RKO (cell line): ENCODE measurements at regions not wholly inside any gene's neighbourhood (a gene's known extent, or its start where the extent isn't known, plus 50 kb on each side); places are given as distances from the start of the nearest gene placed in this dataset.

Source experiments
- DNase-seq: peaks from one replicate; pipeline ENCODE4 v3.0.0-alpha.2; 2016; ENCODE audit warnings: low spot score

DNA sequence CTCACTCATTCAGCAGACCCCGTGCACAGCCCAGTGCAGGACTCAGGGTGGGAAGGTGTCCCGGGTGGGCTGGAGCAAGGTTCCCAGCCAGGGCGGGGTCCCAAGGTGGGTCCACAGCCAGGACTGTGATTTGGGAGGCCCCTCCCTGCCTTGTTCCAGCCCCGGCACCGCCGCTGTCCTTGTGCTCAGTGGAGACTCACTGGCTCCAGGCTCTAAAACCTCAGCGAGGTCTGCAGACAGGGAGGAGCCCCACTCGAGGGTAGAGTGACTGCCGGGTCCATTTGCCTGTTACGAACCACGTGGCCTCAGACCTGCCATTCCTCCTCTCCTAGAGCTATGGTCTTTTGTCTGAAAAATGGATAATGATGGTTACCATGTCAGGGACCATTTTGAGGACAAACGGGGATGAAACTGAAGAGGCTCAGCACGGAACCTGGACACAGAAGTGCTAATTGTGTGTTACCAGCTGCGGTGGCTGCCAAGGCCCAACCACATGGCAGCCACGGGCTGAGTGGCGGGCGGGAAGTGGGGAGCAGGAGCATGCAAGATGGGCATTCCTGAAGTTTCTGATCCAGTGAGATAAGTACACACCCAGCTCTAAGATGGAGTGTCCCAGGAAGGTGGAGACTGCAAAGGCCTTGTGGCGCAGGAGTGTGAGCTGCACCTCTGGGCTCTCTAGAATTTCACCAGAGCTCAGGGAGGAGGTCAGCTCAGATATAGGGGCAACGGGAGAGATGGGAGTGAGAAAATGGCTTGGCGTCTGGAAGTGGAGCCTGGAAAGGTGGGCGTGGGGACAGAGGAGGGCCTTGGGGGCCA, 317.6 kb downstream of the SEC14L1 start:
- no peak for DNase-seq

DNA sequence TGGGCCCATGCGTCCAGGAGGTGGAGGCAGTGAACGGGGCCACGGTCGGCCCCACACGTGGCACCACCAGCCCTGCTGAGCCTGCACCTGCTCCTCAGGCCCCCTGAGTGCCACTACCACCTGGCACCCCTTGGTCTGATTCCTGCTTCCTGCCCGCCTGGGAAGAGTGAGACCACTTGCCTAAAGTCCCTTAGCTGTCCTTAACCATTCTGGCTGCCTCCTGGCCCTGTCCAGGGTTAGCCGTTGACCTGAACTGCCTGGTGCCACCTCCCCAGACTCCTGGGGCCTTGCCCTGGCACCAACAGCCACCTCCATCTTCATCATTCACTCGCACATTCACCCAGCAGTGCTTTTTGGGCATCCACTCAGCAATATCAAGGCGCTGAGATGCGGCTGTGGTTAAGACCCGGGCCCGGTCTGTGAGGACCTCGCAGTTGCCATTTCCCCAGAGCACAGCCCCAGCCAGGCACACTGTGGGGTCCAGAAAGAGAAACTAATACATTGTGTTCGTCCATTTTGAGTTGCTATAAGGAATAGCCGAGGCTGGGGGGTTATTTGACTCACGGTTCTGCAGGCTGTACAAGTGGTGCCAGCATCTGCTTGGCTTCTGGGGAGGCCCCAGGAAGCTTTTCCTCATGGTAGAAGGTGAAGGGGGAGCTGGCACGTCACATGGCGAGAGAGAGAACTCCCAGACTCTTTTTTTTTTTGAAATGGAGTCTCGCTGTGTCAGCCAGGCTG, 318.4 kb downstream of the SEC14L1 start:
- DNase-seq, result no peak

DNA sequence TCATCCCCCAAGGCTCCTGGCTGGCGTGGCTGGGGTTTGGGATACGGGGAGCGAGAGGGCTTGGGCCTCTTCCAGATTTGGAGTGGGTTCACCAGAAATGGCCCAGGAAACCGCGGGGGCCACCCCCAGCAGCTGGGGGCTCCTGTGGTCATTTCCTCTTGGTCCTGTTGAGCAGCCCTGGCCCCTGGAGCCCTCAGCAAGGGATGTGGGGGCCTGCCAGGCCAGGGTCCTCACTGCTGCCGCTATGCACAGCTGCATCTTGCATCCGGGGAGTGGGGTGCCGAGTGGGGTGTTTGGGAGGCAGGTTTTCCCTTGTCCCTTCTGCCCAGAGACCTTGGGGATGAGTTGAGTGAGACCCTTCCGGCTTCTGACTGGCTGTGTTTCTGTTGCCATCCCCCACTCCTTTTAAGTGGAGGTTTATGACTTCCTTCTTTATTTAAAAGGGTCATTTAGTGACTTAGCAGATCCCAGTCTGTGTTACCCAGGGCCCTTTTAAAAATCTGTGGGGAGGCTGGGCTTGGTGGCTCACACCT, 319.8 kb downstream of the SEC14L1 start:
- no peak for DNase-seq

DNA sequence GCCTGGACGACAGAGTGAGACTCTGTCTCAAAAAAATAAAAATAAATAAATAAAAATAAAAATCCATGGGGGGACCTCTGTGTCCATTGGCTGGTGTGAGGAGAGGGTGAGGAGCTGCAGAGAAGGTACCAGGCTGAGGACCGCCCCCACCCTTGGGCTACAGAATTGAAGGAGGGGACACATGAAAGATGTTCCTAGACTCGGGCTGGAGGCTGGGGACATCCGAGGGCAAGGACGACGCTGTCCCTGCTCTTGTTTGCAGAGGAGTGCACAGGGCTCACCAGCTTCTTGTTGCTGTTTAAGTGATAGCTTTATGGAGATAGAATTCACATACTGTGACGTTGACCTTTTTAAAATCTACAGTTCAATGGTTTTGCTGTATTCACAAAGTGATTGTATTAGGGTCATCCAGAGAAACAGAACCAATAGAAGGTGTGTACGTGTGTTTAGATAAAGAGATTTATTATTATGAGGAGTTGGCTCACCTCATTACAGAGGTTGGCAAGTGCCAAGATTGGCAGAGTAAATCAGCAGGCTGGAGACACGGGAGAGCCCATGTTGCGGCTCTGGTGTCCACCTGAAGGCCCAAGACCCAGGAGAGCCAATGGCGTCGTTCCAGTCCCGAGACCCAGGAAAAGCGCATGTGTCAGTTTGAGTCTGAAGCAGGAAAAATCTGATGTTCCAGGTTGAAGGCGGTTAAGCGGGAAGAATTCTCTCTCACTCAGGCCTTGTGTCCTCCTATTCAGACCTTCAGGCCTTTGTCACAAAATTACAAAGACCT, 320.7 kb downstream of the SEC14L1 start:
- no peak for DNase-seq

DNA sequence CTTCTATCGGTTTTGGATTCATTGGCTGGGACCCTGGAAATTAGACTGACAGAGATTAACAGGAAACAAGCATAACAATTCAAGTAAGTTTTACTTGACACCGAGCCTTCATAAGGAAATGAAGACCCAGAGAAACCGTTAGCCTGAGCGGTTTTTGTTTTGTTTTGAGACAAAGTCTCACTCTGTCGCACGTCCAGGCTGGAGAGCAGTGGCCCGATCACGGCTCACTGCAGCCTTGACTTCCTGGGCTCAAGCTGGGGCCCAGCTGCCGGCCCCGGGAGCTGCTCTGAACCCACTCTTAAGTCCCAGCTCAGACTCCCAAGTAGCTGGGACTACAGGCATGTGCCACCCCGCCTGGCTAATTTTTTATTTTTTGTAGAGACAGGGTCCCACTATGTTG, 321.3 kb downstream of the SEC14L1 start:
- DNase-seq, result no peak

DNA sequence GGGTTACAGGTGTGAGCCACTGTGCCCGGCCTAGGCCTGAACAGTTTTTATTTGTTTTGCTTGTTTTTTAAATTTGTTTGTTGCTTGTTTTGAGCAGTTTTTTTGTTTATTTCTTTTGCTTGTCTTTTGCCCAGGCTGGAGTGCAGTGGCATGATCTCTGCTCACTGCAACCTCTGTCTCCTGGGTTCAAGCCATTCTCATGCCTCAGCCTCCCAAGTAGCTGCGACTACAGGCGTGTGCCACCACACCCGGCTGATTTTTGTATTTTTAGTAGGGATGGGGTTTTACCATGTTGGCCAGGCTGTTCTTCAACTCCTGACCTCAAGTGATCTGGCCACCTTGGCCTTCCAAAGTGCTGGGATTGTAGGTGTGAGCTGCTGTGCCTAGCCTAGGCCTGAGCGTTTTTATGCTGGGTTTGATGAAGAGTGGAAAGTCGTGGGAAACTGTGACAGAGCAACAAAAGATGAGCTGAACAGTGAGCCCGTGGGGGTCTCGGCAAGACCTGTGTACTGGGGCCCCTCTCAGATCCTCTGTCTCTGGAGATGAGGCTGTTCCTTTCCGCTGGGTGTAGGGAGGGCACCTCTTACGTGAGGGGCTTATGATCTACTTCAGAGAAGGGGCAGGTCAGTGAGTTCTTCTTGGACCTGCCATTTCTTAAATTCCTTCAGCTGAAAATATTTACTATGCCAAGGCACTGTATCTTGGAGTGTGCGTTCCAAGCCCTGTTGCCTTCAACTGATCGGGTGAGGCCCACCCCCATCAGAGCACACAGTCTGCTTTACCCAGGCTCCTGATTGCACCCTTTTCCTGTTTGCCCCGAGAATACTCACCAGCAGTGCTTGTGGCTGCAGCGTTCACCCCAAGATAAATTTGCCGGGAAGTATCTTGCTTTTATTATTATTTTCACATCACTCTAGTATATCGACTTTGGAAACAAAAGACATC, 322.1 kb downstream of the SEC14L1 start:
- DNase-seq, result no peak

DNA sequence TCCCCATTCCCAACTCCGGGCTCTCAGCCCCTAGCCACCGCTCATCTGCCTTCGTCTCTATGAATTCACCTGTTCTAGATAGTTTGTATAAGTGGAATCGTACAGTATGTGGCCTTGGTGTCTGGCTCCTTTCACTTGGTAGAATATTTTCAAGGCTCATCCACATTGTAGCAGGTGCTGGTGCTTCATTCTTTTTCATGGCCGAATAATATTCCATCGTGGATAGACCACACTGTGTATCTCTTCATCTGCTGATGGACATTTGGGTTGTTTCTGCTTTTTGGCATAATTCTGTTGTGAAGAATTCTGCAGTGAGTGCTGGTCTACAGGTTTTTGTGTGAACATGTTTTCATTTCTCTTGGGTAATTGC, 324.2 kb downstream of the SEC14L1 start:
- no peak for DNase-seq

DNA sequence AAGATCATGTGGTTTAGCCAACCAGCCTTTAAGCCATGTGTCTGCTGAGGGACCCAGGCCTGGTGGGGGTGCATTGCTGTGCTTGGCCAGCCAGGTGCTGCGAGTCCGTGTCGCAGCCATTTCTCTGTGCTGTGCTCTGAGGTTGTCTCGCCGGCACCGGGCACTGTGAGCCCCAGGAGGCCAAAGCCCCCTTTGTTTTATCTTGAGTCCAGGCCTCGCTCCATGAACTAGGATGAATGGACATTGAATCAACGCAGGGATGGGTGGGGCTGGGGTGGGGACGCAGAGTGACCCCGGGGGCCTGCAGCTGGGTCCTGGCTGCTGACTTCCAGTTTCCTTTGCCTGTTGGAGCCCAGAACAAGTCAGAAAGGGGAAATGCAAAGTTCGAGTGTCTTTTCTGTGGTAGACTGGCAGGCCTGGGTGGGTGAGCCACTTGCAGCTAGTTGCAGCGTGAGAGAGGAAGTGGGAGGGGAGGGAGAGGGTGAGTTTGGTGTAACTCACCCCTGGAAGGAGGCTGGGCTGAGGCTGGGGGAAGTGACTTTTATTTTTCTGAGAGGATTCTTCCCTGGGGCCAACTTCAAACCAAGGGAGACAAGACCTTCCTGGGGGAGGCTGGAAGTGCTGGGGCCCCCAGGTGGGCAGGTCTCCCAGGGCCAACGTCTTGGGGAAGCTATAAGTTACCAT, 324.7 kb downstream of the SEC14L1 start:
- no peak for DNase-seq

DNA sequence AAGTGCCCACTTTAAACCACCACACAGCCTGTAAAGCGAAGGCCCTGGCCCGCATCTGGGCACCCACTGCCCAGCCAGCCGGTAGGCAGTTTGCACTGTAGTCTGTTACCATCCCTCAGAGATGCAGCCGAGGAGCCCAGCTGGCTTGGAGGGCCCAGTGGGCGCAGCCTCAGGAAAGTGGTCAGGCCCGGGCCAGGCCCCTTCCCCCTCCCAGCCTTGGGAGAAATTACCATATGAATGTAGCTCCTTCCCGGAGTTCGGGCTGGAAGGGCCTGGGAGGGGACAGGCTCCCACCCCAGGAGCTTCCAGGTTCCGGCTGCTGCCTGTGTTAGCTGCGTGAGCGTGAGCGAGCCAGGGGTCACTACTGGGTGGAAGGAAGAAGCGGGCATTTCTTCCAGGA, 325.4 kb downstream of the SEC14L1 start:
- no peak for DNase-seq

DNA sequence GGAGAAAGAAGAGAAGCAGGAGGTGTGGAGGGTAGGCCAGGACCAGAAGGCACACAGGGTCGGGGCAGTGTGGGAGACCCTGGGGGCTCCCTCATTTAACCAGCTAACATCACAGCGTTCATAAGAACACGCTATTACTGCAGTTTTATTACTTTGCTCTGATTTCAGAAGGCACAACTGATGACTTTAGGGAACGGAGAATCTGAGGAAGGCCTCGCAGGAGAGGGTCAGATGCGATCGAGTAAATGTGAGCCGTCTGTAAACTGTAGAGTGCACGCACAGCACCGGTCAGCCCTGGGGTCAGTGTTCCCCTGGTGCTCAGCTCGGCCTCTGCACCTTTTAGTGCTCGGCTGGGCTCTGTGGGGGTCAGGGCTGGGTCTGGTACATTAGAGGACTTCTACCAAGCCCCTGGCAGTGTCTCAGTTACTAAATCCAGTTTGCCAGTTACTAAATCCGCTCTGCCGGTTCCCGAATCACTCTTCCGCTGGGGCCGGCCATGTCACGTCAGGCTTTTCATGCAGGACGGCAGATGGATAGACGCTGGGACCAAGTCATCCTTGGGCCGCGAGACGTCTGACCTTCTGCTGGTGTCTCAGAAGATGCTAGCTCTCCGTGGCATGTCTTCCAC, 325.9 kb downstream of the SEC14L1 start:
- no peak for DNase-seq

DNA sequence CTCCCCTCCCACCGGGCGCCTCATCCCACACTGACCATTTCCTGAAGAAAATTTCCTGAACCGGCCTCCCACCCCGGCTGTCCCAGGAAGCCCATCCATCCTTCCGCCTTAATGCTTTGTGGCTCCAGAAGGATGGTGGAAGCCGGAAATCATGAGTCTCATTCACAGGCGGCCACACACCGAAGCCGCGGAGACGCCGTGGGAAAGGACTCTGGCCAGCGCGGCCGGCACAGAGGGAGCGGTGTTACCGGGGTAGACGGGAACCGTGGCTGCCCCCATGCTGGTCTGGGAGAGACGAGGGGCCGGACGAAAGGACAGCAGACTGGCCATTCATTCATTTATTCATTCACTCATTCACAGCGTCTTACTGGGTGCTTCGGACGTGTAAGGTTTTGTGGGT, 326.8 kb downstream of the SEC14L1 start:
- DNase-seq, result no peak

DNA sequence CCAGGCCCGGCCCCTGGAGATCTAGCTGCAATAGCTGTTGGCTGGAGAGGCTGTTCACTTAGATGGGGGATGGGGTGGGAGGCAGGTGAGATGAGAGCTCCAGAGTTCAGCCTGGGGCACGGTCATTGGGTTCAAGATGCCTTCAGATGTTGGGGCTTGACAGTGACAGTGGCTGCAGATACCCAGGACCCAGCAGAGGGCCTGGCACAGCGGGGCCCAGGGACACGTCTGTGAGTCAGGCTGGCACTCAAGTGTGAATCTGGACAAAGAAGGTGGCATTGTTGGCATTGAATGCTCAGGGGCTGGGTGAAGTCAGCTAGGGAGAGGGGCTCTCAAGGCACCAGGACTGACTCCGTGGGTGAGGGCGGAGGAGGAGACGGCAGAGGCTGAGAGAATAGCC, 328.1 kb downstream of the SEC14L1 start:
- DNase-seq, result no peak

DNA sequence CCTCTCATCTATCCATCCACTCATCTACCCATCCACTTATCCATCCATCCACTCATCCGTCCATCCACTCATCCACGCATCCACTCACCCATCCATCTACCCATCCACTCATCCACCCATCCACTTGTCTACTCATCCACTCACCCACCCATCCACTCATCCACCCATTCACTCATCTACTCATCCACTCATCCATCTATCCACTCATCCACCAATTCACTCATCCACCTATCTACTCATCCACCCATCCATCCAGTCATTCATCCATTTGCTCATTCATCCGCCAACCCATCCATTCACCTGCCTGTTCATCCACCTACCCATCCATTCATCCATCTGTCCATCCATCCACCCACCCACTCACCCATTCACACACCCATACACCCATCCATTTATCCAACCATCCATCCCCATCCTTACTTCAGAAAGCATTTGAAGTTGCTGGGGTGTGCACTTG, 329.6 kb downstream of the SEC14L1 start:
- DNase-seq, result no peak

DNA sequence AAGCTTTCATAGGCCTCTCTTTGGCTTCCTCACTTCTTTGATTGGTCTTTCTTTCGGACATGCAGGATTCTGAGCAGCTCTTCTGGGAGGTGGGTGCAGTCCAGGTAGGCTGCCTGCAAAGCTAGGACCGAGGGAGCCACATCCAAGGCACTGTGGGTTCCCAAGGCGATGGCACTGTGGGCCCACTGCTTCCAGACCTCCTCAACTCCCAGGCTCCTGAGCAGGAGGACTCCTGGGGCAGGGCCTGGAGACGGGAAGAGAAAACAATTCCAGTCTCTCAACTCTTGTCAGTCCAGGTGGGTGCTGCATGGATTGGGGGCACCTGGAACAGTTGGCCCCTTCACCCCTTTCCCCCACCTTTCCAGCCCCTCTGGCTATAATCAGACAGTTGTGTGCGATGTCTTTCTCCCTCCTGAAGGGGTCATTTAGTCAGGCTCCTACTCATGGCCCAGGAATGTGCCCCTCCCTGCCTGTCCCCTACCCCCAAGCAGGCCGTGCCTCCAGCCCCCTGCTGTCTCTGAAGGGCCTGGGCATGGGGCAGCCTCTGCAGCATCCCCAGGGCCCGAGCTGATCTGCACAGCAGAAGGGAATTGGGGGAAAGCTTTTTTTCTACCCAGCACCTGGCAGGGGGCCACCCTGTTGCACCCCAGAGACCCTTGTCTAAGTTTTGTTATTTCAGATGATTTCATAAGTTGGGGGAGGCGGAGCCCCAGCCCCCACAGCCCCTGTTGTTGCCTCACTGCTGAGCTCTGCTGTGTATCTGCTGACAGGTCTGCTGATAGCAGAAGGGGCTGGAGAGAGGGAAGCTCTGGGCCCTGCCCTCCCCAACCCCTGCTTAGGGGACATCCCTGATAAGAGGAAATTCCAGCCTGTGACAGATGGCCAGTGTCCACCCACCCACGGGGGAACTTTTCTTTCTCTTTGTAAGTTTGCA, 330.3 kb downstream of the SEC14L1 start:
- DNase-seq, result no peak

DNA sequence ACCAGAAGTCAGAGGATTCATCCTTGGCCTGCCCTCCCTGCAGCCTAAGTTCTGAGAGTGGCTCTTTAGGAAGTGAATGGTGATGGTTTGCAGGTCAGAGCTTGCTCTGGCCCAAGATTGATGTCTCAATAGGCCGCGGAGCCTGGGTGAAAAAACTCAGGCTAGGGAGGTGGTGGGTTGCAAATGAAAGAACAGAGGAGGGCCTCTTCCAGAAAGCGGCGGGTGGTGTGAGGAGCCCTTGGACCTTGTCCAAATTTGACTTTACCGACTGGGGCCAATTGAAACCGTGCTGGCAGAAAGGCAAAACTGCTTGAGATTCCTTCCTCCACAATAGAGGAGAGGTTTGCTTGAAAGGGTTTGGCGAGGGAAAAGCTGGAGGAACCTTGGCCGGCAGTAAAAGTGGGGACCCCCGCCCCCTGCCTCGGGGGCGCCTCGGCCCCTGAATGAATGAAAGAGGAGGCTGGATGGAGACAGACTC, 331.3 kb downstream of the SEC14L1 start:
- no peak for DNase-seq

DNA sequence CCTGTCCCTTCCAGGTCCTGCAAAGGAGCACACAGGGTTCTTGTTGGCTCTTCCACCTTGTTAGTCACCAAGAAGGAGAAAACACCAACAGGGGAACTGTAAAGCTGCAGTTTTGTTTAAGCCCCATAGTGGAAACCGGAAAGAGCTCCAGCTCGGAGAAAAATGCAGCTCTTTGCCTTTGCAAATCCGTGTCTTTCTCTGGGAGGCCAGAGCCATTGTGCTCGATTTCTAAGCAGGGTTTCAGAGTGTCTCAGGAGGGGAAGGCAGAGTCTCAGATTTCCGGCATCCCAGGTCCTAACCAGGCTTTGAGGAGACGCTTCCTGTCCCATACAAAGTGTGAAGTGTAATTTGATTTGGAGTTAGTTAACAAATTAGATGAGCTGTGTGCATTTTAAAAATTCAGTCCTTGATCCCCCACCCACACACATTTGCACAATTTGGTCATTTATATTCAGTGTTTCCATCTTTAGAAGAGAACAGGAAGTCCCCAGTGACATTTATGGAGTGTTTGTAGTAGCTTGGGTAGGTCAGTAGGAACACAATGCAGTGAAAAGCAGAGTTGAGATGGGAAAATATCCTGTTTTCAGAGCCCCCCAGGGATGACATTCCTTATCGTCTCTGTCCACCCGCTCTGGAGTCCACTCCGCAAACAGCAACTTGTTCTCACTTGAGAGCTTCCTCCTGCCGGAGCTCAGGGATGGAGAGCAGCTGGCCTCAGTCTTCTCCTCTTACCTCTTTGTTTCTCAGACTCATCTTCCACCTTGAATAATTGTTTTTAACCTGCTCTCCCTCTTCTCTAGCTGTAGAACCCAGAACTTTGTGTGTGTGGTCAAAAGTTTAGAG, 331.9 kb downstream of the SEC14L1 start:
- DNase-seq, result no peak

DNA sequence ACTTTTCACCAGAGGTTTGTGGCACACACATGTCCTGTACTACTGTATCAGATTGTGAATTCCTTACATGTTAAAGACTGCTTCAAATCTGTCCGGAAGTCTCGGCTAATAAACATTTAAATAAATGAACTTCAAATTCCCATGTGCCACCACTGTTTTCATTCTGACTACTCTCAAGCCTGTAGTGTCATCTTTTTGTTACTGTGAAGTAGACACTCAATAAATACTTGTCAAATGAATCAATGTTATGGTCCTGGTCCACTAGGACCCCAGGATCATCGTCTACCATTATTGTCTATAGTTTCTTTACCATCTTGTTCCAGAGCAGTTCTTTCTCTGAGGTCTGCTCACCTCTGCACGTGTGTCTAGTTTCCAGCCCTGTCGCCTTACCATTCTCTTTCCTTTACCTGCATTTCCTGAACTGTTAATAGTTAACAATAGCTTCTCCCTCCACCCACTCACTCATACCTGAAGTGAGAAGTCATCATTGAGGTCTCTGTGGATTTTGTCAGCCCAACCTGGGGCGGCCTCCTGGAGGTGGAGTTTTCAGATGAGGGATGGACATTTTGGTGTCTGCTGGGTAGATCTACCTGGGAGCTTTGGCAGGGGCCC, 333.0 kb downstream of the SEC14L1 start:
- no peak for DNase-seq
